K562 (cell line): ENCODE measurements at regions not wholly inside any gene's neighbourhood (a gene's known extent, or its start where the extent isn't known, plus 50 kb on each side); places are given as distances from the start of the nearest gene placed in this dataset.

Experiments used
- ATAC-seq: fragments of 200-7000 bp; cut with Tn5 transposase; 3 replicates; pipeline ENCODE4 v1.9.1; 2020; ENCODE audit warnings: moderate library complexity
- BruUV-seq: library from RNA; stranded (reverse); fragments of 400-500 nt; replicated peaks from 2 replicates; lab custom pipeline; 2021; lab: Mats Ljungman, UMichigan
- CTCF ChIA-PET: fragments of 300-600 bp; formaldehyde crosslinking; extraction: SDS; loops from one replicate; lab custom pipeline; 2021; ENCODE audit warnings: low intra/inter-chr PET ratio; lab: Yijun Ruan, JAX
- POLR2A ChIA-PET: fragments of 300-600, 350-650 bp; sonication (Branson Sonifier 250); formaldehyde crosslinking; extraction: SDS; loops from one replicate; lab custom pipeline; 2021; ENCODE audit warnings: antibody characterized with exemption, inconsistent platforms; lab: Yijun Ruan, JAX
- DNase-seq, 4 experiments: peaks; one replicate each; pipeline versions ENCODE4 v3.0.0 to v3.0.0-alpha.2; 2011 to 2018; ENCODE audit warnings: low spot score in 3 of 4, mixed read lengths in 3 of 4; ENCODE audit errors: extremely low read depth in 1 of 4
- FAIRE-seq: peaks from 2 replicates; lab custom pipeline; 2011; peaks lifted over from hg19 to GRCh38; lab: Jason Lieb, UNC
- H2AFZ ChIP-seq: 2 replicates; pipeline ENCODE4 v1.6.0; 2011; ENCODE audit warnings: low read depth, low read length, control low read depth, inconsistent platforms
- H3K27ac ChIP-seq: fragments of 200-600 bp; 3 replicates; pipeline ENCODE4 v1.8.0; 2011; ENCODE audit warnings: low read depth, mild to moderate bottlenecking, control low read depth, inconsistent platforms, low read length, moderate library complexity, mixed read lengths; ENCODE audit errors: extremely low read depth
- H3K27me3 ChIP-seq, 2 experiments: fragments of 300-600 bp in 1 of 2; 2 replicates in 1 of 2; 3 replicates in 1 of 2; pipeline versions ENCODE4 v1.6.0 to v1.8.0; 2011; ENCODE audit warnings: inconsistent platforms in 2 of 2, low read length in 2 of 2, mild to moderate bottlenecking in 1 of 2, mixed read lengths in 1 of 2, moderate library complexity in 1 of 2; ENCODE audit not compliant: control insufficient read depth in 2 of 2, insufficient read depth in 2 of 2
- H3K36me3 ChIP-seq: fragments of 300-600 bp; 3 replicates; pipeline ENCODE4 v1.8.0; 2011; ENCODE audit warnings: mild to moderate bottlenecking, low read length, inconsistent platforms; ENCODE audit not compliant: control insufficient read depth, insufficient read depth
- H3K4me1 ChIP-seq, 2 experiments: fragments of 200-600 bp in 1 of 2; replicated peaks in 1 of 2; 2 replicates in 1 of 2; 3 replicates in 1 of 2; pipeline versions ENCODE4 v1.5.1 to v1.8.0; 2011; ENCODE audit warnings: inconsistent platforms in 2 of 2, low read length in 2 of 2, mild to moderate bottlenecking in 1 of 2, mixed read lengths in 1 of 2, moderate library complexity in 1 of 2; ENCODE audit not compliant: control insufficient read depth in 2 of 2, insufficient read depth in 2 of 2
- H3K4me2 ChIP-seq: 2 replicates; pipeline ENCODE4 v1.6.1; 2011; ENCODE audit warnings: low read length, control low read depth, inconsistent platforms, mixed read lengths; ENCODE audit not compliant: insufficient read depth
- H3K4me3 ChIP-seq: fragments of 200-600 bp; sonication (generic), shearing (Covaris generic); 2 replicates; pipeline ENCODE4 v1.5.1; 2016; ENCODE audit warnings: control low read depth, inconsistent platforms
- H3K79me2 ChIP-seq: fragments of 200-600 bp; 3 replicates; pipeline ENCODE4 v1.8.0; 2011; ENCODE audit warnings: low read length, inconsistent platforms; ENCODE audit not compliant: control insufficient read depth, insufficient read depth
- H3K9ac ChIP-seq, 2 experiments: 2 replicates each; pipeline versions ENCODE4 v1.6.0 to v1.6.1; 2011; ENCODE audit warnings: low read depth in 2 of 2, low read length in 2 of 2, control low read depth in 1 of 2, inconsistent platforms in 1 of 2, mild to moderate bottlenecking in 1 of 2, mixed read lengths in 1 of 2; ENCODE audit not compliant: insufficient read depth in 1 of 2
- H3K9me1 ChIP-seq: one replicate; pipeline ENCODE4 v1.6.0; 2011; ENCODE audit warnings: inconsistent platforms, mild to moderate bottlenecking, low read length, moderate library complexity; ENCODE audit not compliant: control insufficient read depth, insufficient read depth
- H3K9me3 ChIP-seq: replicated peaks from 2 replicates; pipeline ENCODE4 v1.5.1; 2011; ENCODE audit warnings: low read depth, low read length, inconsistent platforms; ENCODE audit not compliant: control insufficient read depth, insufficient read depth
- H4K20me1 ChIP-seq: replicated peaks from 2 replicates; pipeline ENCODE4 v1.6.1; 2011; ENCODE audit warnings: low read length, inconsistent platforms, mixed read lengths; ENCODE audit not compliant: control insufficient read depth, insufficient read depth
- MYNN ChIP-seq, 2 experiments: sonication (generic); formaldehyde crosslinking in 1 of 2; IDR thresholded peaks; 2 replicates each; pipeline versions ENCODE4 v1.5.0 to v1.6.1; 2016 to 2020; ENCODE audit warnings: antibody characterized with exemption in 1 of 2, missing genetic modification reagents in 1 of 2
- ZNF197 ChIP-seq: fragments of 200-800 bp; sonication (Bioruptor generic); IDR thresholded peaks from 2 replicates; pipeline ENCODE4 v1.6.1; 2016; ENCODE audit warnings: low read depth, missing genetic modification characterization, missing compliant biosample characterization
- WGBS: fragments of 100-300 bp; shearing (Covaris generic); methylation state at CpG from one replicate; pipeline ENCODE4 v1.1.6; 2016; ENCODE audit warnings: low coverage, mixed read lengths; ENCODE audit not compliant: insufficient coverage; ENCODE audit errors: missing lambda C conversion rate; 5-methylcytosine and 5-hydroxymethylcytosine counted together
- in situ Hi-C: fragments of 300-500 bp; cut with MboI; formaldehyde crosslinking; loops from 4 replicates; pipeline ENCODE4 v1.15.0; 2018; ENCODE audit warnings: inconsistent platforms, mixed read lengths
- intact Hi-C: fragments of 100-400 bp; cut with micrococcal nuclease; formaldehyde crosslinking; loops from 2 replicates; pipeline ENCODE4 v1.14.2; 2022
- TF ChIP-seq, protein P1 (sequence below): sonication (generic); formaldehyde crosslinking; IDR thresholded peaks from 2 replicates; pipeline ENCODE4 v1.8.0; 2022; ENCODE audit warnings: mild to moderate bottlenecking, missing genetic modification reagents
- TF ChIP-seq, protein P2 (sequence below), 2 experiments: fragments of 450-650 bp in 1 of 2; sonication (generic) in 1 of 2; formaldehyde crosslinking in 1 of 2; IDR thresholded peaks; 2 replicates each; pipeline versions ENCODE4 v1.7.1 to v1.9.0; 2016 to 2022; ENCODE audit warnings: inconsistent platforms in 1 of 2, mild to moderate bottlenecking in 1 of 2, missing genetic modification reagents in 1 of 2

DNA sequence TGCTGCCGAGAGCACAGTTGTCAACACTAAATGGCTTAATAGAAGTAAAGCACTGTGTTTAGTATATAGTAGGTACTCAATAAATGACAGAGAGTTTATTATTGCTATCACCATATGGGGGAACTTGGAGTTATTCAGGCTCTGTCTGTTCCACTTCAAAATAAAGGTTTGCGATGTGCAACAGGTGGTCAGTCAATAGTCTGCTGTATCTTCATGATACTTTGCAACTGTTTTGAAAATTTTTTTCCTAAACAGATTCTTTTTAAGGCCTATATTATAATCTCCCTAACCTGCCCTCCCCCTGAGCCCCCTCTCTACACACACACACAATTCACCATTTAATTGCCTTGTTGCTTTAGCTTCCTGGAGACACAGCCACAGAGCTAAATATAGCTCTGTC is 164.7 kb upstream of the NR2F2 start:
- no peaks in the 10 kb centered on the region for H3K27me3 ChIP-seq
- no TSS peak for BruUV-seq
- ATAC-seq (peak; percentile 22; the same call in 1 of the 3 replicates), DNase-seq (no peak), FAIRE-seq (no peak)
- intact Hi-C loops (no loop called here), in situ Hi-C loops (no loop called here)
- no peak overlapping the region for H3K4me2 ChIP-seq
- 88% methylated on average over 2 of the region's 2 CpGs for WGBS
- H3K79me2 ChIP-seq = no peaks in the 10 kb centered on the region
- no peaks in the 10 kb centered on the region for H3K9me1 ChIP-seq
- no peak overlapping the region for H3K4me3 ChIP-seq
- H3K36me3 ChIP-seq = no peaks in the 10 kb centered on the region
- TF ChIP-seq, protein P1, sequence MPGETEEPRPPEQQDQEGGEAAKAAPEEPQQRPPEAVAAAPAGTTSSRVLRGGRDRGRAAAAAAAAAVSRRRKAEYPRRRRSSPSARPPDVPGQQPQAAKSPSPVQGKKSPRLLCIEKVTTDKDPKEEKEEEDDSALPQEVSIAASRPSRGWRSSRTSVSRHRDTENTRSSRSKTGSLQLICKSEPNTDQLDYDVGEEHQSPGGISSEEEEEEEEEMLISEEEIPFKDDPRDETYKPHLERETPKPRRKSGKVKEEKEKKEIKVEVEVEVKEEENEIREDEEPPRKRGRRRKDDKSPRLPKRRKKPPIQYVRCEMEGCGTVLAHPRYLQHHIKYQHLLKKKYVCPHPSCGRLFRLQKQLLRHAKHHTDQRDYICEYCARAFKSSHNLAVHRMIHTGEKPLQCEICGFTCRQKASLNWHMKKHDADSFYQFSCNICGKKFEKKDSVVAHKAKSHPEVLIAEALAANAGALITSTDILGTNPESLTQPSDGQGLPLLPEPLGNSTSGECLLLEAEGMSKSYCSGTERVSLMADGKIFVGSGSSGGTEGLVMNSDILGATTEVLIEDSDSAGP (CRISPR knock-in tag) = no peak
- TF ChIP-seq ZNF197 (CRISPR knock-in tag) (no peak), MYNN (IDR thresholded peaks at IDR 0.05) (peak; percentile 54; the same call in 1 of the 2 replicates), MYNN (CRISPR knock-in tag; IDR thresholded peaks at IDR 0.05) (no peak)
- TF ChIP-seq, protein P2, sequence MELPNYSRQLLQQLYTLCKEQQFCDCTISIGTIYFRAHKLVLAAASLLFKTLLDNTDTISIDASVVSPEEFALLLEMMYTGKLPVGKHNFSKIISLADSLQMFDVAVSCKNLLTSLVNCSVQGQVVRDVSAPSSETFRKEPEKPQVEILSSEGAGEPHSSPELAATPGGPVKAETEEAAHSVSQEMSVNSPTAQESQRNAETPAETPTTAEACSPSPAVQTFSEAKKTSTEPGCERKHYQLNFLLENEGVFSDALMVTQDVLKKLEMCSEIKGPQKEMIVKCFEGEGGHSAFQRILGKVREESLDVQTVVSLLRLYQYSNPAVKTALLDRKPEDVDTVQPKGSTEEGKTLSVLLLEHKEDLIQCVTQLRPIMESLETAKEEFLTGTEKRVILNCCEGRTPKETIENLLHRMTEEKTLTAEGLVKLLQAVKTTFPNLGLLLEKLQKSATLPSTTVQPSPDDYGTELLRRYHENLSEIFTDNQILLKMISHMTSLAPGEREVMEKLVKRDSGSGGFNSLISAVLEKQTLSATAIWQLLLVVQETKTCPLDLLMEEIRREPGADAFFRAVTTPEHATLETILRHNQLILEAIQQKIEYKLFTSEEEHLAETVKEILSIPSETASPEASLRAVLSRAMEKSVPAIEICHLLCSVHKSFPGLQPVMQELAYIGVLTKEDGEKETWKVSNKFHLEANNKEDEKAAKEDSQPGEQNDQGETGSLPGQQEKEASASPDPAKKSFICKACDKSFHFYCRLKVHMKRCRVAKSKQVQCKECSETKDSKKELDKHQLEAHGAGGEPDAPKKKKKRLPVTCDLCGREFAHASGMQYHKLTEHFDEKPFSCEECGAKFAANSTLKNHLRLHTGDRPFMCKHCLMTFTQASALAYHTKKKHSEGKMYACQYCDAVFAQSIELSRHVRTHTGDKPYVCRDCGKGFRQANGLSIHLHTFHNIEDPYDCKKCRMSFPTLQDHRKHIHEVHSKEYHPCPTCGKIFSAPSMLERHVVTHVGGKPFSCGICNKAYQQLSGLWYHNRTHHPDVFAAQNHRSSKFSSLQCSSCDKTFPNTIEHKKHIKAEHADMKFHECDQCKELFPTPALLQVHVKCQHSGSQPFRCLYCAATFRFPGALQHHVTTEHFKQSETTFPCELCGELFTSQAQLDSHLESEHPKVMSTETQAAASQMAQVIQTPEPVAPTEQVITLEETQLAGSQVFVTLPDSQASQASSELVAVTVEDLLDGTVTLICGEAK (IDR thresholded peaks at IDR 0.05) = no peak
- TF ChIP-seq, protein P2 (CRISPR knock-in tag; IDR thresholded peaks at IDR 0.05) = no peak
- peak overlapping the region; percentile 22; the same call in 1 of the 2 replicates for H2AFZ ChIP-seq
- ChIA-PET POLR2A (interaction anchor here (1.0 kb wide), 1 partner anchor 19 kb away, joined by 3 read pairs; no protein-coding TSS in a partner anchor), CTCF (no interaction called here)
- no peak overlapping the region for H3K27ac ChIP-seq
- H3K4me1 ChIP-seq = peaks cover 5 to 10% of the 10 kb centered on the region in 2 experiments; a peak in 3 of 5 replicates
- no peaks in the 10 kb centered on the region; the same call in 1 of the 2 replicates for H3K9me3 ChIP-seq
- H3K9ac ChIP-seq = no peak overlapping the region
- H4K20me1 ChIP-seq = no peaks in the 10 kb centered on the region
